IPS DF 6.9 (cell line): ENCODE measurements at regions not wholly inside any gene's neighbourhood (a gene's known extent, or its start where the extent isn't known, plus 50 kb on each side); places are given as distances from the start of the nearest gene placed in this dataset.

ENCODE experiments used
- DNase-seq: peaks from one replicate; pipeline ENCODE4 v3.0.0-alpha.2; 2013; ENCODE audit warnings: low read depth, low spot score
- H3K27ac ChIP-seq: one replicate; pipeline ENCODE4 v1.5.1; 2013; ENCODE audit warnings: low read length, control low read depth
- H3K27me3 ChIP-seq: 2 replicates; pipeline ENCODE4 v1.6.1; 2013; ENCODE audit warnings: mild to moderate bottlenecking, low read length; ENCODE audit not compliant: control insufficient read depth, insufficient read depth
- H3K36me3 ChIP-seq: 2 replicates; pipeline ENCODE4 v1.6.1; 2013; ENCODE audit warnings: low read length; ENCODE audit not compliant: control insufficient read depth, insufficient read depth
- H3K4me1 ChIP-seq: 2 replicates; pipeline ENCODE4 v1.6.1; 2013; ENCODE audit warnings: low read length; ENCODE audit not compliant: control insufficient read depth, insufficient read depth
- H3K4me3 ChIP-seq: 2 replicates; pipeline ENCODE4 v1.5.1; 2013; ENCODE audit warnings: mild to moderate bottlenecking, low read length
- H3K9me3 ChIP-seq: 2 replicates; pipeline ENCODE4 v1.6.1; 2013; ENCODE audit warnings: low read length, inconsistent platforms; ENCODE audit not compliant: control insufficient read depth, insufficient read depth
- WGBS: extraction: QIAGEN DNeasy Blood & Tissue Kit; methylation state at CpG from one replicate; pipeline ENCODE4 v1.1.7; 2013; ENCODE audit warnings: mixed read lengths, missing lambda C conversion rate; ENCODE audit not compliant: insufficient read length, insufficient coverage; 5-methylcytosine and 5-hydroxymethylcytosine counted together

GRCh38 chr6:54440549-54440948, 132.3 kb downstream of the TINAG start:
- WGBS = no CpG with 5 or more reads among the region's 2 CpGs

DNA sequence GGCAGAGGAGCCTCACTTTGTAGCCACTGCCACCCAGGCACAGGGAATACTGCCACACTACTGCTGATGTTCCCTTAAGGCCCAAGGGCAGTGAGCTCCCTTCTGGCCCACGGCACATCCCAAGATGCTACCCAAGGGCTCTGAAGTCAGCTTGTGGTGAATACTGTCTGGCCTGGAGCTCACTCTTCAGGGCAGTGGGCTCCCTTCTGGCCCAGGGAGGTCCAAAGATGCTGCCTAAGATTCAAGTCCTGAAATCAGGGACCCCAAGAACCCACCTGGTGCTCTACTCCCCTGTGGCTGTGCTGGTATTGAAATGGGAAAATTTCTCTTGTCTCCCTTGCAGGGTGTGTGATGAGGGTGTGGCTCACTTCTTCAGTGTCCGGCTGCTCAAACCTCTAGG, 132.8 kb downstream of the TINAG start:
- no peak overlapping the region for H3K27ac ChIP-seq
- H3K27me3 ChIP-seq = no peaks in the 10 kb centered on the region
- DNase-seq = no peak
- H3K4me3 ChIP-seq = no peak overlapping the region
- WGBS = no CpG with 5 or more reads among the region's 2 CpGs
- H3K4me1 ChIP-seq = no peaks in the 10 kb centered on the region
- no peaks in the 10 kb centered on the region for H3K36me3 ChIP-seq
- H3K9me3 ChIP-seq = no peaks in the 10 kb centered on the region

More at GRCh38 chr6:54440549-54440948, 132.3 kb downstream of the TINAG start:
- Histone ChIP-seq H3K4me3 (no peak overlapping the region), H3K4me1 (no peaks in the 10 kb centered on the region), H3K36me3 (no peaks in the 10 kb centered on the region), H3K27ac (no peak overlapping the region), H3K27me3 (no peaks in the 10 kb centered on the region), H3K9me3 (no peaks in the 10 kb centered on the region)
- no peak for DNase-seq

DNA sequence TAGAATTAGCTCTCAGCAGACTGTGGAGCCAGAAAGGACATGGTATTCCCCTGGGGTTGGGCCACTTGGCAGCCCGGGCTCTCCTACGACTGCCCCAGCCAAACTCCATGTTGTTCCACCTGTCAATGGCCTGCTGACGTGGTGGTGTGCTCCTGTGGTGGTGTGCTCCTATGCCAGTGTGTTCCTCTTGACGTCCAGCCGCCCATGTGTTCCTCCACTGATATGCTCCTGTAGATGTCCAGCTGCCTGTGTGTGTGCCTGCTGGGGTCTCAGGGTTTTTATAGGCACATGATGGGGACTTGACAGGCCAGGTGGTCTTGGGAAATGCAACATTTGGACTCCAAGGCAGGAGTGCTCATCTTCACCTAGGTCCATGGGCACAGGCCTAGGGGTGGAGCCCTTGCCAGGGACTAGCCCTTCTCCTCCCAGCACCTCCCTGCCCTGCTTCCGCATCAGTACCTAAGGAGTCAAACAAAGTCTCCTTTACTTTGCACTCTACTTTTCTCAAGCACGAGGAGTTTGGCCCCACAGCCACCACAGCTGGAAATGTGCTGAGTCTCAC, 133.5 kb downstream of the TINAG start:
- no peaks in the 10 kb centered on the region for H3K27me3 ChIP-seq
- no peaks in the 10 kb centered on the region for H3K9me3 ChIP-seq
- no peak overlapping the region for H3K27ac ChIP-seq
- H3K4me3 ChIP-seq = no peak overlapping the region
- DNase-seq = no peak
- no peaks in the 10 kb centered on the region for H3K4me1 ChIP-seq
- no CpG with 5 or more reads among the region's 7 CpGs for WGBS
- H3K36me3 ChIP-seq = no peaks in the 10 kb centered on the region

DNA sequence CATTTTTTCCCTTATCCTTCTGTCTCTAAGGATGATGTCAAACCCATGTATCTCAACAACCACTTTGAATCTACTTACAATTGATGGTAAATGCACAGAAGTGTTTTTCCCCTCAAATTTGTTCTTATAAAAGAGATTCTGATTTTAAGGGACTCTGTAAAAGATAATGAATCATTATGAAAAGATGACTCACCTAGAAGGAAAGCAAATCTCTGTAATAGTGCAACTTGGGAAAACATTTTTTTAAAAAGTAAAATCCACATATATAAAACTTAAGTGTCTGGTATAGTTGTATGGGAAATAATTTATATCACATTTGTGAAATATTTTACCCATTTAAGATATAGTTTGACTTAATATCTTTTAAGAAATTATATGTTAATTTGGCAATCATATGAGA, 137.0 kb downstream of the TINAG start:
- no peak for DNase-seq
- Histone ChIP-seq H3K36me3 (no peaks in the 10 kb centered on the region), H3K4me1 (no peaks in the 10 kb centered on the region), H3K4me3 (no peak overlapping the region), H3K27ac (no peak overlapping the region), H3K9me3 (no peaks in the 10 kb centered on the region), H3K27me3 (no peaks in the 10 kb centered on the region)

DNA sequence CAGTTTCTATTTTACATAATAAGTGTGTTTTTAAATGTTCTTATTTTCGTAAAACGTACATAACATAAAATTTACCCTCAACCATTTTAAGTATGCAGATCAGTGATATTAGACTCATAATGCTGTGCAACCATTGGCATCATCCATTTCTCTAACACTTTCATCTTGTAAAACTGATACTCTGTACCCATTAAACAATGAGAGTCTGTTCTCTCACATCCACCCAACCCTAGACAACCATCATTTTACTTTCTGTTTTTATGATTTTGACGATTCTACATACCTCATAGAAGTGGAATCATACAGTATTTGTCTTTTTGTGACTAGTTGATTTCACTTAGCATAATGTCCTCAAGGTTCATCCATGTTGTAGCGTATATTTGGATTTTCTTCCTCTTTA, 140.4 kb downstream of the TINAG start:
- H3K36me3 ChIP-seq = no peaks in the 10 kb centered on the region
- H3K4me3 ChIP-seq = no peak overlapping the region
- no peak for DNase-seq
- no peak overlapping the region for H3K27ac ChIP-seq
- H3K9me3 ChIP-seq = no peaks in the 10 kb centered on the region
- no peaks in the 10 kb centered on the region for H3K27me3 ChIP-seq
- WGBS = no CpG with 5 or more reads among the region's 4 CpGs
- no peaks in the 10 kb centered on the region for H3K4me1 ChIP-seq

DNA sequence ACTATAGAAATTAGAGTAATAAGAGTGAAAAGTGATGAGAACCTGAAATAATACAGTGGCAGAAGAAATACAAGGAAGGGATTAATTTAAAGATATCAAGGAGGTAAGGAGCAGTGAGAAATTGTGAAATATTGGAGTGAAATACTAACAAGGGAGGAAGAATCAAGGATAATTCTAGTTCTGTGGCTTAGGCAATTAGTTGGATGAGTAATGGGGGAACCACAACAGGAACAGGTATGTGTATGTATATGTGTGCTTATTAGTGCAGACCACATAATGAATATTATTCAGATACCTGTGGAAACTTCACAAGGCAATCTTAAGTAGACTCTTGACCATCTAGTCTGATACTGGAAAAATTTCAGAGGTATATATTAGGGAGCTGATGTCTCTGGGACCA, 143.3 kb downstream of the TINAG start:
- Histone ChIP-seq H3K4me1 (no peaks in the 10 kb centered on the region), H3K27ac (no peak overlapping the region), H3K9me3 (no peaks in the 10 kb centered on the region)

GRCh38 chr6:54463354-54464024, 155.2 kb downstream of the TINAG start:
- no peaks in the 10 kb centered on the region for H3K27me3 ChIP-seq
- no peak overlapping the region for H3K27ac ChIP-seq
- H3K36me3 ChIP-seq = no peaks in the 10 kb centered on the region
- WGBS = no CpG with 5 or more reads among the region's 4 CpGs
- no peaks in the 10 kb centered on the region for H3K4me1 ChIP-seq
- no peaks in the 10 kb centered on the region for H3K9me3 ChIP-seq
- H3K4me3 ChIP-seq = no peak overlapping the region
- DNase-seq = no peak

More for the DNA sequence above, 143.3 kb downstream of the TINAG start:
- Histone ChIP-seq H3K27me3 (no peaks in the 10 kb centered on the region), H3K36me3 (no peaks in the 10 kb centered on the region), H3K4me3 (no peak overlapping the region)
- DNase-seq = no peak

DNA sequence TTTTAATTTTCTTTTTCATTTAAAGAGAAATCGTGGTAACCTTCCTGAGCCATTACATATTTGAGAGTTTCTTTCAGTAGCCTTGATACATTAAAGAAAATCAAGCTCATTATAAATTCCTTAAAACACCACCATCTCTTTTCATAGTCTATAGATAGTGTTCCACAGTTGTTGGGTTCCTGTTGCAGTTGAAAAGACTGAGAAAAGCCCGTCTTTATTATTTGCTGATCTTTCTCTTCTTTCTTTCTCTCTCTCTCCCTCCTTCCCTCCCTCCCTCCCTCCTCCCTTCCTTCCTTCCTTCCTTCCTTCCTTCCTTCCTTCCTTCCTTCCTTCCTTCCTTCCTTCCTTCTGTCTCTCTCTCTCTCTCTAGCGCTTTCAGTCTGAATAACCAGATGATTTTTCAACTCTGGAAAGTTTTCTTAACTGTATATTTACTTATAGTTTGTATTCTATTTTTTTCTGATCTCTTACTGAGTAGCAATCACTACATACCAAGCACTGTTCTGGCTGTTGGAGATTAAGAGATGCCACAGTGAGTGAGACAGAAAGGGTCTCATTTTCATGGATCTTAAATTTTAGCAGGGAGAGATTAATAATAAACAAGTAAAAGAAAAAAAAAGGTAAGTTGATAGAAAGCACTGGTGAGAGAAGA, 157.5 kb downstream of the TINAG start:
- Histone ChIP-seq H3K9me3 (no peaks in the 10 kb centered on the region), H3K27me3 (no peaks in the 10 kb centered on the region), H3K36me3 (no peaks in the 10 kb centered on the region), H3K4me1 (no peaks in the 10 kb centered on the region), H3K27ac (no peak overlapping the region), H3K4me3 (no peak overlapping the region)
- WGBS = no CpG with 5 or more reads among the region's 3 CpGs
- no peak for DNase-seq

GRCh38 chr6:54467384-54467783, 159.1 kb downstream of the TINAG start:
- no CpG with 5 or more reads among the region's 1 CpG for WGBS
- no peak for DNase-seq
- no peaks in the 10 kb centered on the region for H3K4me1 ChIP-seq
- no peak overlapping the region for H3K4me3 ChIP-seq
- H3K36me3 ChIP-seq = no peaks in the 10 kb centered on the region
- H3K27ac ChIP-seq = no peak overlapping the region
- no peaks in the 10 kb centered on the region for H3K9me3 ChIP-seq
- no peaks in the 10 kb centered on the region for H3K27me3 ChIP-seq

- H3K27ac ChIP-seq = no peak overlapping the region
- H3K27me3 ChIP-seq = no peaks in the 10 kb centered on the region
- no peak overlapping the region for H3K4me3 ChIP-seq
- no CpG with 5 or more reads among the region's 4 CpGs for WGBS
- H3K36me3 ChIP-seq = no peaks in the 10 kb centered on the region
- no peak for DNase-seq
- peaks cover 1% of the 10 kb centered on the region; the same call in 1 of the 2 replicates for H3K4me1 ChIP-seq
- H3K9me3 ChIP-seq = no peaks in the 10 kb centered on the region
These were observed 165.1 kb downstream of the TINAG start for GRCh38 chr6:54473328-54473727.

- Histone ChIP-seq H3K36me3 (no peaks in the 10 kb centered on the region), H3K27ac (no peak overlapping the region), H3K27me3 (no peaks in the 10 kb centered on the region), H3K4me3 (no peak overlapping the region), H3K4me1 (peaks cover 1% of the 10 kb centered on the region; the same call in 1 of the 2 replicates), H3K9me3 (no peaks in the 10 kb centered on the region)
- WGBS = no CpG with 5 or more reads among the region's 2 CpGs
- no peak for DNase-seq
These were observed 166.7 kb downstream of the TINAG start for GRCh38 chr6:54474898-54475297.
